ENCODE measurements at regions not wholly inside any gene's neighbourhood (a gene's known extent, or its start where the extent isn't known, plus 50 kb on each side); places are given as distances from the start of the nearest gene placed in this dataset.

DNA sequence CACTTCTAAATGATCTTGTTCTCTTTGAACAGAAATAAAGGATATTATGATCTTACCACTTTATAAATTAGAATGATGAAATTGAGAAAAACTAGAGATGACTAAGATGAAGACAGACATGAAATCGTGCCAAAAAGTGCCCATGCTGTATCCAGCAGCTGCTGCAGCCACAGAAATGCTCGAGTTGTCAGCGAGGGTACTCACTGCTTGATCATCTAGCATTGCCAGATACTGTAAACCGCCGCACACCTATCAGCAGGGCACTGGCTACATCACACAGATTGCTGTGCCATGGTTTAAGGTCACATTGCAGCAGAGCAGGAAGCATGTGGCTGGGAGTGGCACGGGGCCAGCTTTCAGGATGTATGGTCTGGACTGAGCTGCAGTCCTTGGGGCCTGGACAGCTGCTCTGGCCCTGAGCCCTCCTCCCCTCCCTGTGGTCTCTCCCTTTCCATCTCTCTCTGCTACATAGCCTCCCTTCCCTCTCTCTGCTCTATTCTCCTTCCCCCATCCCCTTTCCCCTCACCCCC lies 51.0 kb upstream of the SEPTIN5 start (continued):
- TF ChIP-seq NUFIP1 (IDR thresholded peaks at IDR 0.05; ENCODE audit: partially characterized antibody) (no peak), IRF2 (CRISPR knock-in tag; IDR thresholded peaks at IDR 0.05) (peak; percentile 8; the same call in 1 of the 2 replicates), ZBTB1 (CRISPR knock-in tag; IDR thresholded peaks at IDR 0.05; ENCODE audit: borderline replicate concordance, low read depth) (0 out of 2 replicates have a peak, but pooled peaks have one; percentile 16), ZNF146 (CRISPR knock-in tag; IDR thresholded peaks at IDR 0.05; ENCODE audit: unreplicated experiment) (no peak), MAFF (IDR thresholded peaks at IDR 0.05; ENCODE audit: low read length) (no peak), PYGO2 (tag; IDR thresholded peaks at IDR 0.05) (no peak), ZBTB7A (IDR thresholded peaks at IDR 0.05; ENCODE audit: borderline replicate concordance, control insufficient read depth, low read depth, low read length) (no peak), PCBP2 (IDR thresholded peaks at IDR 0.05; ENCODE audit: low read depth, low read length, poor library complexity, severe bottlenecking) (no peak), HMG20A (CRISPR knock-in tag; conservative IDR thresholded peaks at IDR 0.05) (no peak), CHD4 (IDR thresholded peaks at IDR 0.05; ENCODE audit: insufficient read depth, insufficient replicate concordance, low read depth, low read length, poor library complexity, severe bottlenecking) (no peak), ZNF561 (CRISPR knock-in tag; conservative IDR thresholded peaks at IDR 0.05) (no peak), NR1H2 (CRISPR knock-in tag; IDR thresholded peaks at IDR 0.05) (no peak), KLF10 (CRISPR knock-in tag; IDR thresholded peaks at IDR 0.05) (no peak), POLR2B (IDR thresholded peaks at IDR 0.05; ENCODE audit: low read depth, partially characterized antibody) (no peak), ZNF232 (CRISPR knock-in tag; IDR thresholded peaks at IDR 0.05) (no peak), EHMT2 (IDR thresholded peaks at IDR 0.05) (no peak), MAFK (IDR thresholded peaks at IDR 0.05; ENCODE audit: low read length) (no peak)
- TF ChIP-seq, protein P1, sequence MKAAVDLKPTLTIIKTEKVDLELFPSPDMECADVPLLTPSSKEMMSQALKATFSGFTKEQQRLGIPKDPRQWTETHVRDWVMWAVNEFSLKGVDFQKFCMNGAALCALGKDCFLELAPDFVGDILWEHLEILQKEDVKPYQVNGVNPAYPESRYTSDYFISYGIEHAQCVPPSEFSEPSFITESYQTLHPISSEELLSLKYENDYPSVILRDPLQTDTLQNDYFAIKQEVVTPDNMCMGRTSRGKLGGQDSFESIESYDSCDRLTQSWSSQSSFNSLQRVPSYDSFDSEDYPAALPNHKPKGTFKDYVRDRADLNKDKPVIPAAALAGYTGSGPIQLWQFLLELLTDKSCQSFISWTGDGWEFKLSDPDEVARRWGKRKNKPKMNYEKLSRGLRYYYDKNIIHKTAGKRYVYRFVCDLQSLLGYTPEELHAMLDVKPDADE (conservative IDR thresholded peaks at IDR 0.05; ENCODE audit: control insufficient read depth, low read depth, low read length): 0 out of 2 replicates have a peak, but pooled peaks have one; percentile 23
- TF ChIP-seq, protein P2, sequence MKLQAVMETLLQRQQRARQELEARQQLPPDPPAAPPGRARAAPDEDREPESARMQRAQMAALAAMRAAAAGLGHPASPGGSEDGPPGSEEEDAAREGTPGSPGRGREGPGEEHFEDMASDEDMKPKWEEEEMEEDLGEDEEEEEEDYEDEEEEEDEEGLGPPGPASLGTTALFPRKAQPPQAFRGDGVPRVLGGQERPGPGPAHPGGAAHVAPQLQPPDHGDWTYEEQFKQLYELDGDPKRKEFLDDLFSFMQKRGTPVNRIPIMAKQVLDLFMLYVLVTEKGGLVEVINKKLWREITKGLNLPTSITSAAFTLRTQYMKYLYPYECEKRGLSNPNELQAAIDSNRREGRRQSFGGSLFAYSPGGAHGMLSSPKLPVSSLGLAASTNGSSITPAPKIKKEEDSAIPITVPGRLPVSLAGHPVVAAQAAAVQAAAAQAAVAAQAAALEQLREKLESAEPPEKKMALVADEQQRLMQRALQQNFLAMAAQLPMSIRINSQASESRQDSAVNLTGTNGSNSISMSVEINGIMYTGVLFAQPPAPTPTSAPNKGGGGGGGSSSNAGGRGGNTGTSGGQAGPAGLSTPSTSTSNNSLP (IDR thresholded peaks at IDR 0.05; ENCODE audit: borderline replicate concordance, low read depth, low read length): no peak
- TF ChIP-seq, protein P3, sequence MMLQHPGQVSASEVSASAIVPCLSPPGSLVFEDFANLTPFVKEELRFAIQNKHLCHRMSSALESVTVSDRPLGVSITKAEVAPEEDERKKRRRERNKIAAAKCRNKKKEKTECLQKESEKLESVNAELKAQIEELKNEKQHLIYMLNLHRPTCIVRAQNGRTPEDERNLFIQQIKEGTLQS (IDR thresholded peaks at IDR 0.05): peak; percentile 36; the same call in 1 of the 2 replicates
- TF ChIP-seq, protein P3 (CRISPR knock-in tag; conservative IDR thresholded peaks at IDR 0.05): no peak
- TF ChIP-seq, protein P4, sequence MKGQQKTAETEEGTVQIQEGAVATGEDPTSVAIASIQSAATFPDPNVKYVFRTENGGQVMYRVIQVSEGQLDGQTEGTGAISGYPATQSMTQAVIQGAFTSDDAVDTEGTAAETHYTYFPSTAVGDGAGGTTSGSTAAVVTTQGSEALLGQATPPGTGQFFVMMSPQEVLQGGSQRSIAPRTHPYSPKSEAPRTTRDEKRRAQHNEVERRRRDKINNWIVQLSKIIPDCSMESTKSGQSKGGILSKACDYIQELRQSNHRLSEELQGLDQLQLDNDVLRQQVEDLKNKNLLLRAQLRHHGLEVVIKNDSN (CRISPR knock-in tag; IDR thresholded peaks at IDR 0.05): peak; percentile 61
- TF ChIP-seq, protein P5, sequence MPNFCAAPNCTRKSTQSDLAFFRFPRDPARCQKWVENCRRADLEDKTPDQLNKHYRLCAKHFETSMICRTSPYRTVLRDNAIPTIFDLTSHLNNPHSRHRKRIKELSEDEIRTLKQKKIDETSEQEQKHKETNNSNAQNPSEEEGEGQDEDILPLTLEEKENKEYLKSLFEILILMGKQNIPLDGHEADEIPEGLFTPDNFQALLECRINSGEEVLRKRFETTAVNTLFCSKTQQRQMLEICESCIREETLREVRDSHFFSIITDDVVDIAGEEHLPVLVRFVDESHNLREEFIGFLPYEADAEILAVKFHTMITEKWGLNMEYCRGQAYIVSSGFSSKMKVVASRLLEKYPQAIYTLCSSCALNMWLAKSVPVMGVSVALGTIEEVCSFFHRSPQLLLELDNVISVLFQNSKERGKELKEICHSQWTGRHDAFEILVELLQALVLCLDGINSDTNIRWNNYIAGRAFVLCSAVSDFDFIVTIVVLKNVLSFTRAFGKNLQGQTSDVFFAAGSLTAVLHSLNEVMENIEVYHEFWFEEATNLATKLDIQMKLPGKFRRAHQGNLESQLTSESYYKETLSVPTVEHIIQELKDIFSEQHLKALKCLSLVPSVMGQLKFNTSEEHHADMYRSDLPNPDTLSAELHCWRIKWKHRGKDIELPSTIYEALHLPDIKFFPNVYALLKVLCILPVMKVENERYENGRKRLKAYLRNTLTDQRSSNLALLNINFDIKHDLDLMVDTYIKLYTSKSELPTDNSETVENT (CRISPR knock-in tag; IDR thresholded peaks at IDR 0.05): no peak
